ENCODE measurements at regions not wholly inside any gene's neighbourhood (a gene's known extent, or its start where the extent isn't known, plus 50 kb on each side); places are given as distances from the start of the nearest gene placed in this dataset.
A peak's percentile ranks its signal among the peaks of the same experiment; 100 is the strongest.
"Not testable (repeated sequence)": the region's sequence is repeated elsewhere in the genome, so short reads cannot be mapped to it uniquely, and the experiment has no call there.

DNA sequence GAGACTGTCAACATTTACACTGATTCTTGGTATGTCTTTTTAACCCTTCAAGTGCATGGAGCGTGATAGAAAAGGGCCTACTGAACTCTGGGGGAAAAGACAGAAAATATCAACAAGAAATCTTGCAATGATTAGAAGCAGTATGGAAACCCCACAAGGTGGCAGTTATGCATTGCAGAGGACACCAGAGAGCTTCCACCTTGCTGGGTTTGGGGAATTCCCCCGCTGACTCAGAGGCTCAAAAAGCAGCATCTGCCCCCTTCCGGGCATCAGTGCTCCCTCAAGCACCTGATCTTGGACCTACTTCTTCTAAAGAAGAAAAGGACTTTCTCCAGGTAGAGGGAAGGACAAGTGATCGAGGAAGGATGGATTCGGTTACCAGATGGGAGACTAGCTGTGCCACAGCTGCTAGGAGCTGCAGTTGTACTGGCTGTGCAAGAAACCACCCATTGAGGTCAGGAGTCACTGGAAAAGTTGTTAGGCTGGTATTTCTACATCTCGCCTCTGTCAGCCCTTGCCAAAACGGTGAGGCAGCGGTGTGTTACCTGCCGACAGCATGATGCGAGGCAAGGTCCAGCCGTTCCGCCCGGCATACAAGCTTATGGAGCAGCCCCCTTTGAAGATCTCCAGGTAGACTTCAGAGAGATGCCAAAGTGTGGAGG lies 102.8 kb upstream of the OSBPL11 start:
- DNase-seq (ENCODE audit: low read depth): peak; percentile 21

DNA sequence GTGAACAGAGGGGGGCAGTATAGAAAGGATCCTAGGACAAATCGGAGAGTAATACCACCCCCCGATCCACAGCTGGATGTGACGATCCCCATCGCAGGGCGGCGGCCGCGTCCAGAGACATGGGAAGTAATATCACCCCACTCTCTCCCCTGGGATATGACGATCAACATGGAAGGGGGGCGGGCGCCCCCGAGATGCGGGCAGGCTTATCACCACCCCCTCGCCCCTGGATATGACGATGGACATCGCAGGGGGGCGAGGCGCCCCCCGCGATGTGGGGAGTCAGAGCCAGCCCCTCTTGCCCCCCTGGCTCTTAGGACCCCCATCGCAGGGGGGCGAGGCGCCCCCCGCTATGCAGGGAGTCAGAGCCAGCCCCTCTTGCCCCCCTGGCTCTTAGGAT lies 120.4 kb upstream of the OSBPL11 start:
- DNase-seq (ENCODE audit: low read depth): no peak

DNA sequence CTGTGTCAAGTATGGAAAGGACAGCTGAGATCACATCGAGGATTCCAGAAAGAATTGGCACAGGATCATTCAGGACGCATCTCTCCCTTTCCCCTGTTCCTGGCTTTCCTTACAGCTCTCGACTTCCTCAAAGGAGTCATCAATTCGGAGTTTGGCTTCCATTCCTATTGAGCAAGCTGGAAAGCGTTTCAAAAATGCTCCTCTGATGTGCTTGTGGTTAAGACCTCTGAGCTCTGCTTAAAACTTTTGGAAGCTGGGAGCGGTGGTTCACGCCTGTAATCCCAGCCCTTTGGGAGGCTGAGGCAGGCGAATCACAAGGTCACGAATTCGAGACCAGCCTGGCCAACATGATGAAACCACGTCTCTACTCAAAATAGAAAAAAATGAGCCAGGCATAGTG lies 136.9 kb upstream of the OSBPL11 start:
- DNase-seq (ENCODE audit: low read depth): not testable (repeated sequence)

DNA sequence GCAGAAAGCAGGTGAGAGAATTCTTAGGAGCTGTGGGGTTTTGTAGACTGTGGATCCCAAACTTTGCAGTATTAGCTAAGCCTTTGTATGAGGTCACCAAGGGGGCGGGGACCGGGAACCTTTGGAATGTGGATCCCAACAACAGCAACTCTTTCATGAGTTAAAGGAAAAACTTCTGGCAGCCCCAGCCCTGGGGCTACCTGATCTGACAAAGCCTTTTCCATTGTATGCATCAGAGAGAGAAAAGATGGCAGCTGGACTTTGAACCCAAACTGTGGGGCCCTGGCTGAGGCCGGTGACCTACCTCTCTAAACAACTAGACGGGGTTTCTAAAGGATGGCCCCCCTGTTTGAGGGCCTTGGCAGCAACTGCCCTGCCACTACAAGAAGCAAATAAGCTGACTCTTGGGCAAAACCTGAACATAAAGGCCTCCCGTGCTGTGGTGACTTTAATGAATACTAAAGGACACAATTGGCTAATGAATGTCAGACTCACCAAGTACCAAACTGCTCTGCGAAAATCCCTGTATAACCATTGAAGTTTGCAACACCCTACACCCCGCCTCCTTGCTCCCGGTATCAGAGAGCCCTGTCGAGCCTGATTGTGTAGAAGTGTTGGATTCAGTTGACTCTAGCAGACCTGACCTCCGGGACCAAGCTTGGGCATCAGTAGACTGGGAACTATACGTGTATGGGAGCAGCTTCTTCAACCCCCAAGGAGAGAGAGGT lies 146.9 kb upstream of the OSBPL11 start:
- not testable (repeated sequence) for DNase-seq (ENCODE audit: low read depth)

DNA sequence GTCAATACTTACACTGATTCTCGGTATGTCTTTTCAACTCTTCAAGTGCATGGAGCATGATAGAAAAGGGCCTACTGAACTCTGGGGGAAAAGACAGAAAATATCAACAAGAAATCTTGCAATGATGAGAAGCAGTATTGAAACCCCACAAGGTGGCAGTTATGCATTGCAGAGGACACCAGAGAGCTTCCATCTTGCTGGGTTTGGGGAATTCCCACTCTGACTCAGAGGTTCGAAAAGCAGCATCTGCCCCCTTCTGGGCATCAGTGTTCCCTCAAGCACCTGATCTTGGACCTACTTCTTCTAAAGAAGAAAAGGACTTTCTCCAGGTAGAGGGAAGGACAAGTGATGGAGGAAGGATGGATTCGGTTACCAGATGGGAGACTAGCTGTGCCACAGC lies 147.5 kb upstream of the OSBPL11 start:
- not testable (repeated sequence) for DNase-seq (ENCODE audit: low read depth)

DNA sequence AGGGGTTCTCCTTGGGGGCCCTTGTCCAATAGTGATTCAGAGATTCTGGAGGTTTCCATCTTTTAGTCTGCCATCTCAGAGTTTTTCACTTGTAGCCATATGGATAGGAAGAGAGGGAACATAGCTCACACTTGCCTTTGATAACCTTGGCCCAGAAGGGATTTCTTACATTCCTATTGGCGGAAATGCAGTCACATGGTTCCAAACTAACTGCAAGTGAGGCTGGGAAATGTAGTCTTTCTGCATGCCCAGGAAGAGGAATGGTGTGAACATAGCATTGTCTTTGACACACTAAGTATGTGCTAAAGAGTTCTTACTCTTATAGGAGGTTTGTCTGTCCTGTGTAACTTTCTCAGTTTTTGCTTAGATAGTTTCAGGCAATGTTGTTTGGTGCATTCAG lies 161.8 kb upstream of the OSBPL11 start:
- not testable (repeated sequence) for DNase-seq (ENCODE audit: low read depth)

DNA sequence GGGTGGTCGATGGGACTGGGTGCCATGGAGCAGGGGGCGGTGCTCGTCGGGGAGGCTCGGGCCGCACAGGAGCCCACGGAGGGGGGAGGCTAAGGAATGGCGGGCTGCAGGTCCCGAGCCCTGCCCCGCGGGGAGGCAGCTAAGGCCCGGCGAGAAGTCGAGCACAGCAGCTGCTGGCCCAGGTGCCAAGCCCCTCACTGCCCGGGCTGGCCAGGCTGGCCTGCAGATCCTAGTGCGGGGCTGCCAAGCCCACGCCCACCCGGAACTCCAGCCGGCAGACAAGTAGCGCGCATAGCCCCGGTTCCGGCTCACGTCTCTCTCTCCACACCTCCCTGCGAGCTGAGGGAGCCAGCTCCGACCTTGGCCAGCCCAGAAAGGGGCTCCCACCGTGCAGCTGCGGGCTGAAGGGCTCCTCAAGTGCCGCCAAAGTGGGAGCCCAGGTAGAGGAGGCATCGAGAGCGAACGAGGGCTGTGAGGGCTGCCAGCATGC lies 163.4 kb upstream of the OSBPL11 start:
- not testable (repeated sequence) for DNase-seq (ENCODE audit: low read depth)

DNA sequence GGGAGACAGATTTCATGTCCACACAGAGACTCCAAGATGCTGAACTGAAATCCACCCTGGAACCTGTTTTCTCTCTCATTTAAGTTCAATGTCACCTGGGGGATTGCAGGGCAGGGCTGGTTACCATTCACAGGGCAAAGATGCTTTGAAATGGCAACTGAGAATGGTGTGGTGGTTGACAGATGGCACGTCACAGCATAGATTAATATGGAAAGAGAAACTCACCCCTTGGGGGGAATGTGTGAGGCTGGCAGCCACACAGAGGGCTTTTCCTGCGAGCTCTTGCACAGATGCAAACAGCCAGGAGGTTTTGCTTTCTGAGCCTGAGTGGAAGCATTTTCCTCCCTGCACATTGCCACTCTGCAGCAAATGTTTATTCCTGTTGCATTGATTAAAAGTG lies 167.3 kb upstream of the OSBPL11 start:
- DNase-seq (ENCODE audit: low read depth): not testable (repeated sequence)

DNA sequence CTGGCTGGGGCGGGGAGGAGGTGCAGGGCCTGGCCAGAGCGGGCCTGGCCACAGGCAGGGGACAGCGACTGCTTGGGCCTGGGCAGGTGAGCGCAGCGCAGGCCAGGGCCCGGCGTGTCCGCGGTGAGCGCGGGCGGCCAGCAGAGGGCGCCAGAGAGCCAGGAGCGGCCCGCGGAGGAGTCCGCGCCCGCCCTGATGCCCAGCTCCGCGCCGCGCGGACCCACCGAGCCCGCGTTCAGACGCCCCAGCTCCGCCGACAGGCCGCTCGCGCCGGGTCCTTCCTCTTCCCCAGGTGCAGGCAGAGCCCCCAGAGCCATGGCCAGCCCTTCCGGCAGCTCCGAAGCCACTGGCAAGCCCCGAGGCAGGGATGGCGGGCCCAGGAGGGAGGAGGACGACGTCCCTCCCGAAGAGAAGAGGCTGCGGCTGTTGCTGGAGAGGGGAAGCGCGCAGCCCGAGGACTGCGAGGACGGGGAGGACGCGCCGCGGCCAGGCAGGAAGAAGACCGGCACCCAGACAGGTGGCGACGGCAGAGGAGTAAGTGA lies 171.1 kb upstream of the OSBPL11 start:
- DNase-seq (ENCODE audit: low read depth): peak; percentile 27

DNA sequence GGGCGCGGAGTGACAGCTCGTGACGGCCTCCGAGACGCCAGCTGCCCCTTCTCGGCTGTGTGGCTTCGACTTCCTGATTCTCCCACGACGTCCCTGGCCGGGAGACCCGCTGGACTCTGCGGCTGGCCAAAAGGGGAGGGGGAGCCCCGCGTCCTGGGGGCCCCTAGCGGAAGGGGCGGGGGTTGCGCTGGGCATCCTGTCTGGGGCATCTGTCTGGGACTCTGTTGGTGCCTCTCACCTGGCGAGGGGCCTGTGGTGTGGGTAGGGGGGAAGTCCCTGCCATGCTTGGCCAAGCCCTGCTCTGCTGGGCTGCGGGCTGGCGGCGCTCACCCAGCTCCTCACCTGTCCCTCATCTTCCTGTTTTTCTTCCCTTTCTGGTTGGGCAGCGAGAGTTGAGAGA lies 171.6 kb upstream of the OSBPL11 start:
- DNase-seq (ENCODE audit: low read depth): not testable (repeated sequence)

DNA sequence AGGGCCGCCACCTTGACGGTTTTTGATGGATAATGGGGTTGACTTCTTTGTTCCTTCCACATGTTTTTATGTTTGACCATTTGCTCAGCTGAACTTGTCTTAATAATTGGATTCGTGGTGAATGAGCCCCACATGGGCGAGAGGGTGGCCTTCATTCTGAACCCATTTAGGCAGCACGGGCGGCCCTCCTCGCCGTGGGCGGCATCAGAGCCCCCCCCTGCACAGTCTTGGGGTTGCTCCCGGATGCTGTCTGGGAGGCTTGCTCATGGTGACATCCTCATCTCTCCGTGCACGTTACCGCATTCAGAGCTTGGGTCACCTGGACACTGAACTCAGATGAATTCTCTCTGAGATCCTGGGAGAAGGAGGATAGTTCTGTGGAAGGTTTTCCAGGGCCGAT lies 172.3 kb upstream of the OSBPL11 start:
- no peak for DNase-seq (ENCODE audit: low read depth)

DNA sequence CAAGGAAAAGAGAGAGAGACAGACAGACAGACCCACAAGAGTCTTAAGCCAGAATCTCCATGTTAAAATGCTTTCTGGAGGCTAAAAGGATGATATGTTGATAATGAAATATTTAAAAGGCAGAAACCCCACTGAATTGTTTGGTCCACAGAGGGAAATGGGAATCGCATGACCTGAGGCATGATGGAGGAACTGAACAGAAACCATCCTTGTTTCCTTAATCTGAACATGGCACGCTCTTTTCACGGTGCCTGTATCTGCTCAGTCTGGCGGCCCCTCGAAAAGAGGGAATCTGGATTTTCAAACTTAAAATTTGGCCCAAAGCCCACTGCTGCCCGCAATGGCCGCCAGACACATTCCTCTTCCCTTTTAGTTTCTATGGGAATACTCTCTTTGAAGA lies 173.5 kb upstream of the OSBPL11 start:
- DNase-seq (ENCODE audit: low read depth): not testable (repeated sequence)

DNA sequence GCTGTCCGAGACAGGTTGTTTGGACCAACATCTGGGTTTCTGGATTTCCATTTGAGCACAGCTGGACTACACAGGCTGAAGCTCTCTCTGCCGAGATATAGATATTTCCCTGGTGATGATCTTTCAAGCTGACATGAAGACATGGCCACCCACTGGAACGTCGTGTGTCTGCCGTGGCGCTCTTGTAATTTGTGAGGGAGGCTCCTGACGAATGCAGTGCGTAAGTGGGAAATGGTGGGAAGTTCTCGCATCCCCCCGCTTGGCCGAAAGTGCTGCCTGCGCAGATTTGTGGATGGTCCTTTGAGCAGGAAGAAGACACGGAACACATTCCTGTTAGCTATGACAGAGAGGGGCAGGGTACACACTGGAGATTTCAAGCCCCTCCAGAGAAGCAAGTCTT lies 176.2 kb upstream of the OSBPL11 start:
- DNase-seq (ENCODE audit: low read depth): not testable (repeated sequence)

DNA sequence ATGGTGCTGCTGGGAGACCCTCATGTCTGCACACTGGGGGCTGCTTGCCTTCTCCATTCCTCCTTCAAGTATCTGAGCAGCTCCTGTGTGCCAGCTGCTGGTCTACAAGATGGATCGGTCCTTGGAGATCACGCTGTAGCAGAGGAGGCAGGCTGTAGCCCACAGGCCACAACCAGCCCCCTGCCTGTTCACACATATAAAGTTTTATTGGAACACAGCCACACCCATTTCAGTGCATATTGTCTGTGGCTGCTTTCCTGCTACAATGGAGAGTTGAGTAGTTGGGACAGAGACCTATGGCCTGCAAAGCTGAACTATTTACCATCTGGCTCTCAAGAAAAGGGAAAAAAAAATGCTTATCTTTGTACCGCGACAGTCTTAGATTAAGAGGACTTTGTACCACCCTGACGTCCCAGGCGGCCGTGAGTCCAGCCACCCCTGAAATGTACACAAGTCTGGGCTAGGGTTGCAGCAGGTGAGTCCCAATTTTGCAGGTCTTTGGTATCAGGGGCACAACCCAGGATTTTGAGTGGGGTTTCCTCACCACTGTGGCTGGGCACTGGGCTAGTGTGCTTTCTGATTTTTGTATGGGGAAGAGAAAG lies 179.2 kb upstream of the OSBPL11 start:
- not testable (repeated sequence) for DNase-seq (ENCODE audit: low read depth)

DNA sequence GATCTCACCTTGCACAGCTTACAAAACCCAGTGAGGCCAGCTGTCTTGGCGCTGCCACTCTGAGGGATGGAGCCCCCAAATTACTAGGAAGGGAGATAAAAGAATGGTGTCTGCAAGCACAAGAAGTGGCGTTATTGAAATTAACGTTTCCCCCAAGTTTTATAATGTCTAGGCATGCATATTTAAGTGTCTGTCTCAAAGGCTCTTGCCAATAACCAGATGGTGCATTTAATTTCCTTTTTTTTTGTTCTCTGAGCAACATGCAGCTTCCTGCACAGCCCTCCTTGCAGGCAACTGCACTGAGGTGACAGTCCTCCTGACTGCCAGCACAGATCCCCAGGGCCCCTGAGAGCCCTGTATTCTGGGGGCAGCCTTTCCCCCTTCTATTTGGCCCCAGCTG lies 179.8 kb upstream of the OSBPL11 start:
- not testable (repeated sequence) for DNase-seq (ENCODE audit: low read depth)

DNA sequence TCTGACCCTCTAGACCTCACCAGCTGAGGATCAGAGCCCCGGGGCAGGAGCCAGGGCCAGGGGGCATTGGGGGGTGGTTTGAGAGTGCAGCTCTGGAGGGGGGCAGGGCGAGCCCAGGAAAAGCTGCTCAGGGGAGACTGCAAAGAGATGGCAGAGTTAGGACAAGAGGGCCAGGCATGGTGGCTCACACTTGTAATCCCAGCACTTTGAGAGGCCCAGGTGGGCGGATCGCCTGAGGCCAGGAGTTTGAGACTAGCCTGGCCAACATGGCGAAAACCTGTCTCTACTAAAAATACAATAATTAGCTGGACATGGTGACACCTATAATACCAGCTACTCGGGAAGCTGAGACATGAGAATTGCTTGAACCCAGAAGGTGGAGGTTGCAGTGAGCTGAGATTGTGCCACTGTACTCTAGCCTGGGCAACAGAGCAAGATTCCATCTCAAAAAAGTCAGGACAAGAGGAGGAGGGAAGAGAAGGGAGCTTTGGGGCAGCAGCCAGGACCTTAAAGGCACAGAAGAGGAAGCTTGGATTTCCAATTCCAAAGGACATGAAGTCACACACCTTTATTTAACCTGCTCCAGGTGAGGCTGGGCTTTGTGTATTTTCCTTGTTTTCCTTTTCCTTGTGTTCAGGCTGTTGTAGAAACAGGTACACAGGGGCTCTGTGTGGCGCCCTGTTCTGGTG lies 180.5 kb upstream of the OSBPL11 start:
- not testable (repeated sequence) for DNase-seq (ENCODE audit: low read depth)

DNA sequence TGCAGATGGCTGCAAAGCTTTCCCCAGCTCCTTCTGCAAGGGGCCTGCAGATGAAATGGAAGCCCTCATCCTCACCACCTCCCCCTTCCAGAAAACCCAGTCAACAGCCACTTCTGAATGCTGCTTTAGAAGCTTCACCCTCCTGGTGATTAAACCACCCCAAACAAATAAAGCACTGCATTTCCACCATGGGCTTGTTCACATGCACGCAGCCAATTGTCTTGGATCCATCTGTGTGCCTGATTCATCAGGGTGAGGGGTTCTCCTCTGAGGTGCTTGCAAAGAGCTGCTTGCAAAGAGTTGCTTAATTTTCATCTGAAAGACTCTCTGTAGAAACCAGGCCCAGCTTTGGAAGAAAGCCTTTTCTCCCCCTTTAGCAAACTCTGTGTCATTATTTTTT lies 184.0 kb upstream of the OSBPL11 start:
- DNase-seq (ENCODE audit: low read depth): not testable (repeated sequence)

DNA sequence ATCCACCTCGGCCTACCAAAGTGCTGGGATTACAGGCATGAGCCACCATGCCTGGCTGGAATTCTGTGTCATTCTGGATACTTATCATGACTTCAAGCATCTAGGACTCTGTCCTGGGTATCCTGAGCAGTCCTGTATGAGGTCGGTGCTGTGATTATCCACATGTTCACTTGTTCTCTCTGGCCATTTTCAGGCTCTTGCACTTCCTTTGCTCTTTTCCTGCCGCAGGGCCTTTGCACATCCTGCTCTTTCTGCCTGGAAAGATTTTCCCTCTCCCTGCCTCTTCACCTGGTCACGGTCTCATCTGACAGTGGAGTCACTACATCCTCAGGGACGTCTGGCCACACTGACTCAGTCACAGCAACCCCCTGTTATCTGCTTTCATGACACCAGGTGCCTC lies 184.6 kb upstream of the OSBPL11 start:
- not testable (repeated sequence) for DNase-seq (ENCODE audit: low read depth)

DNA sequence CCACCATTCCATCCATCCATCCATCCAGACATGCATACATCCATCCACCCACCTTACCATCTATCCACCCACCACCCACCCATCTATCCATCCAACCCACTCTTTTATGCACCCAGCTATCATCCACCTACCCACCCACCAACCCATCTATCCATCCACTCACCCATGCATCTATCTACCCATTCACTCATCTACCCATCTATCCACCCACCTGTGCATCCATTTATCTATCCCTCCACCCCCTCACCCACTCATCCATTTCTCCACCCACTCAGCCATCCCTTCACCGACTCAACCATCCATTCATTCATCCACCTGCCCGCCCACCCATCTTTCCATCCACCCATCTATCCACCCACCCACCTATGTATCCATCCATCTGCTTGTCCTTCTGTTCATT lies 186.4 kb upstream of the OSBPL11 start:
- not testable (repeated sequence) for DNase-seq (ENCODE audit: low read depth)

DNA sequence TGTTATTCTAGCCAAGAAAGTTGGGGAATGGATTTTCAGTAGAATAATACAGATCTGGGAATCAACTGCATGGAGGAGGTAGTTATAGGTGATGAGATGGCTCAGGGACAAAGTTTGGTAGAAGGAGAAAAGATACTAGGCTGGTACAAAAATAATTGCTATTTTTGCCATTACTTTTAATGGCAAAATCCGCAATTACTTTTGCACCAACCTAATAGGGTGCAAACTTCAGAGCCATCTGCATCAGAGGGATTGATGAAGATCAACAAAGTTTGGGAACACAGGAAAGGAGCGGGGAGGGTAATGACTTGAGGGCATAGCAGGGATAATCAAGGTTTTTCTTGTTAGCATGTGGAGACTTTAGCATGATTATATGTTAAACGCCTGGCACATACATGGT lies 178.7 kb upstream of the ROPN1B start:
- not testable (repeated sequence) for DNase-seq (ENCODE audit: low read depth)

DNA sequence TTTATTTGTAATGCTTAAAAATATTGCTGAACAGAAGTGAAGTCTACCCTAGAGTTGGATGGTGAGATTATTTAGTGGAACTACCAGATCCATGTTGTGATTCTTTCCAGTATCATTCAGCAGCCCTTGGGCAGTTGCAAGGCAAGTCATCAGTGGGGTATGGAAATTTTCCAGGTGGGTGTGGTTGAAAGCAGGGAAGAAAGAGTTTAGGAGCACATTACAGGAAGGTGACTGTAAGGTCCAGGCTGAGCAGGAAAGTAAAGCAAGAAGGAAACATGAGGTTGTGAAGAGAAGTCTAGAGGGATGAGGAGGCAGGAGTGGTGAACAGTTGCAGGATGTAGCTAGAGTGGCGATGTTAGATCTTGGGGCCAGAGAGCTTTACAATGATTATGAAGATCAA lies 178.0 kb upstream of the ROPN1B start:
- DNase-seq (ENCODE audit: low read depth): not testable (repeated sequence)

DNA sequence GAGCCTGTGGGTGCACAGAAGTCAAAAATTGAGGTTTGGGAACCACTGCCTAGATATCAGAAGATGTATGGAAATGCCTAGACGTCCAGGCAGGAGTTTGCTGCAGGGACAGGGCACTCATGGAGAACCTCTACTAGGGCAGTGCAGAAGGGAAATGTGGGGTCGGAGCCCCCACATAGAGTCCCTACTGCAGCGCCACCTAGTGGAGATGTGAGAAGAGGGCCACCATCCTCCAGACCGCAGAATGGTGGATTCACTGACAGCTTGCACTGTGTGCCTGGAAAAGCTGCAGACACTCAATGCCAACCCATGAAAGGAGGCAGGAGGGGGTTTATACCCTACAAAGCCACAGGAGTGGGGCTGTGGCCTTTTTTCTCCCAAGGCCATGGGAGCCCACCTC lies 159.0 kb upstream of the ROPN1B start:
- not testable (repeated sequence) for DNase-seq (ENCODE audit: low read depth)

Data from T follicular helper cell (primary cell).